ENCODE measurements at regions not wholly inside any gene's neighbourhood (a gene's known extent, or its start where the extent isn't known, plus 50 kb on each side); places are given as distances from the start of the nearest gene placed in this dataset.

DNA sequence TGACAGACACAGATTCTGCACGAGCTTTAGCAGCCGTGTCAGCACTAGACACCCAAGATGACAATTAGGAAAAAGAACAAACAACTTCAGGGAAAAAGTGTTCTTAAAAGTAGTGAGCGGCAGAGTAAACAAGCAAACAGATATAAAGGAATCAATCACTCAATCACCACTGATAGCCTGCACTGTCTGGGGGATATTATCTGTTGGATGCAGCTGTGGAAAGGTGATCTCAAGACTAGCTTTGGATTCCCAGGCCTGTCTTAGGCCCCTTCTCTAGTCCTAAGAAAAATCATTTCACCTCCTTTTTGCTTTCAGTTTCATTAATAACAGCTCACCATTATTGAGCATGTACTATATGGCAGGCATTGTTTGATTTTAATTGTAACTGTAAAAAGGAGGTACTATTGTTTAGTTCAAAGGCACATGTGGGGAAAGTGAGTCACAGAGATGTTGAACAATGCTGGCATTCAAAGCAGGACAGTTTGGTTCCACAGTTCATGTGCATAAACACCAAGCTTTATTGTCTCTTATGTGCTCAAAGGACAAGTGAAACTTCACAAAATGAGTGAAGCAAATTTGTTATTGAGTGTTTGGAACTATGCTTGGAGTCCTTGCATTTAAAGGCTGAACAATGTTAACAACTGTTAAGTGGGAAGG is 147.3 kb upstream of the TCF4 start:
- Histone ChIP-seq H2BK12ac (ENCODE audit: low read depth, low read length) (no peak overlapping the region), H3K14ac (ENCODE audit: insufficient read length) (no peak overlapping the region), H2BK20ac (ENCODE audit: low read length) (no peak overlapping the region), H3K18ac (ENCODE audit: extremely low read depth, low read length) (no peak overlapping the region), H3K79me2 (ENCODE audit: control insufficient read depth in 1 of 2, insufficient read depth in 2 of 2, low read length in 2 of 2) (no peaks in the 10 kb centered on the region), H3K4ac (replicated peaks; ENCODE audit: insufficient read length, low read depth, low read length) (no peak overlapping the region), H4K8ac (ENCODE audit: extremely low read depth, insufficient read depth, low read length) (no peak overlapping the region), H2AK5ac (ENCODE audit: low read depth, low read length) (no peak overlapping the region), H3K9me3 (ENCODE audit: insufficient read depth in 2 of 2, low read depth in 1 of 2, low read length in 1 of 2) (no peaks in the 10 kb centered on the region), H2AFZ (ENCODE audit: low read length) (no peak overlapping the region), H4K5ac (ENCODE audit: insufficient read length, low read depth, low read length) (no peak overlapping the region), H3K23me2 (ENCODE audit: low read depth, low read length) (no peaks in the 10 kb centered on the region), H3K4me1 (replicated peaks in 1 of 4; ENCODE audit: control insufficient read depth in 3 of 4, insufficient read depth in 4 of 4, low read length in 3 of 4) (no peaks in the 10 kb centered on the region), H4K91ac (replicated peaks; ENCODE audit: insufficient read length, low read length) (no peak overlapping the region), H3K23ac (ENCODE audit: insufficient read length) (no peak overlapping the region), H2BK5ac (ENCODE audit: low read depth, low read length) (no peak overlapping the region), H3K79me1 (ENCODE audit: low read depth, low read length) (no peaks in the 10 kb centered on the region), H2BK15ac (ENCODE audit: low read length) (no peak overlapping the region), H3K56ac (replicated peaks; ENCODE audit: insufficient read length, low read depth, low read length) (no peak overlapping the region), H4K20me1 (replicated peaks in 1 of 2; ENCODE audit: control insufficient read depth in 1 of 2, insufficient read depth in 2 of 2, low read length in 2 of 2) (no peaks in the 10 kb centered on the region), H3K4me2 (ENCODE audit: insufficient read depth in 1 of 2, low read depth in 2 of 2, low read length in 2 of 2) (no peak overlapping the region), H3K36me3 (ENCODE audit: control insufficient read depth in 2 of 4, insufficient read depth in 4 of 4, low read length in 3 of 4) (no peaks in the 10 kb centered on the region), H3K27me3 (replicated peaks in 1 of 4; ENCODE audit: control insufficient read depth in 3 of 4, extremely low read depth in 1 of 4, insufficient read depth in 3 of 4, low read length in 3 of 4) (peaks cover 0 to 1% (median 0%) of the 10 kb centered on the region in 4 experiments; a peak in 1 of 7 replicates), H3K9ac (replicated peaks in 1 of 4; ENCODE audit: extremely low read depth in 1 of 4, low read depth in 3 of 4, low read length in 3 of 4) (no peak overlapping the region), H2BK120ac (replicated peaks; ENCODE audit: low read depth, low read length) (no peak overlapping the region), H3K27ac (ENCODE audit: low read depth, low read length) (no peak overlapping the region), H3K4me3 (ENCODE audit: extremely low read depth in 1 of 4, insufficient read depth in 2 of 4, low read depth in 3 of 4, low read length in 4 of 4) (no peak overlapping the region)
- DNase-seq (ENCODE audit: low read depth in 1 of 2, low spot score in 2 of 2) (no peak), FAIRE-seq (no peak)
- WGBS, 2 experiments (ENCODE audit: extremely low coverage in 1 of 2, insufficient coverage in 1 of 2, insufficient read length in 1 of 2, insufficient replicate concordance in 2 of 2, low coverage in 1 of 2, low lambda C conversion rate in 2 of 2, missing lambda C conversion rate in 1 of 2), result 89% methylated on average over 3 of the region's 3 CpGs; no CpG with 5 or more reads in 1 of the 2 experiments
- POLR2A ChIA-PET (ENCODE audit: partially characterized antibody), result interaction anchor here (0.6 to 1.3 kb wide), 2 partner anchors 14 to 234 kb away, joined by 3 read pairs; no protein-coding TSS in a partner anchor
- CTCF ChIA-PET (ENCODE audit: partially characterized antibody), result interaction anchor here (0.5 to 1.5 kb wide), 3 partner anchors 11 to 44 kb away, joined by 3 to 5 read pairs (median 4); no protein-coding TSS in a partner anchor
- TF ChIP-seq GTF2F1 (IDR thresholded peaks at IDR 0.05; ENCODE audit: borderline replicate concordance, low read depth, low read length) (no peak), GABPA (IDR thresholded peaks at IDR 0.05; ENCODE audit: borderline replicate concordance, insufficient read depth, low read length) (no peak), FOSL1 (IDR thresholded peaks at IDR 0.05; ENCODE audit: insufficient read depth, low read depth, low read length) (no peak), RFX5 (IDR thresholded peaks at IDR 0.05; ENCODE audit: borderline replicate concordance, low read depth, low read length) (no peak), NRF1 (IDR thresholded peaks at IDR 0.05; ENCODE audit: low read depth, low read length) (no peak), SIRT6 (IDR thresholded peaks at IDR 0.05; ENCODE audit: low read length) (no peak), KDM4A (IDR thresholded peaks at IDR 0.05; ENCODE audit: low read depth, low read length, severe bottlenecking) (no peak), RXRA (IDR thresholded peaks at IDR 0.05; ENCODE audit: insufficient read depth, low read depth, low read length) (no peak), RNF2 (IDR thresholded peaks at IDR 0.05; ENCODE audit: borderline replicate concordance, low read depth, low read length, missing control alignments, poor library complexity, severe bottlenecking) (no peak), SP2 (IDR thresholded peaks at IDR 0.05; ENCODE audit: low read length) (no peak), EZH2 (IDR thresholded peaks at IDR 0.05; ENCODE audit: low read depth, low read length, severe bottlenecking) (no peak)
- TF ChIP-seq, protein P1, sequence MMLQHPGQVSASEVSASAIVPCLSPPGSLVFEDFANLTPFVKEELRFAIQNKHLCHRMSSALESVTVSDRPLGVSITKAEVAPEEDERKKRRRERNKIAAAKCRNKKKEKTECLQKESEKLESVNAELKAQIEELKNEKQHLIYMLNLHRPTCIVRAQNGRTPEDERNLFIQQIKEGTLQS (IDR thresholded peaks at IDR 0.05; ENCODE audit: insufficient read depth, low read depth, low read length), result no peak

Measured in H1 (cell line).